Nephron progenitor cell (in vitro differentiated cells): ENCODE measurements at regions not wholly inside any gene's neighbourhood (a gene's known extent, or its start where the extent isn't known, plus 50 kb on each side); places are given as distances from the start of the nearest gene placed in this dataset.

Source experiments
- DNase-seq: peaks from one replicate; pipeline ENCODE4 v3.0.0; 2021
- H3K27ac Mint-ChIP-seq: 2 replicates; pipeline ENCODE4 v1.8.0; 2021; ENCODE audit warnings: mild to moderate bottlenecking, moderate library complexity, mixed read lengths
- H3K27me3 Mint-ChIP-seq: 2 replicates; pipeline ENCODE4 v1.8.0; 2021; ENCODE audit warnings: mild to moderate bottlenecking, low read depth, mixed read lengths; ENCODE audit not compliant: poor library complexity
- H3K36me3 Mint-ChIP-seq: 2 replicates; pipeline ENCODE4 v1.8.0; 2021; ENCODE audit warnings: low read depth, mixed read lengths
- H3K4me1 Mint-ChIP-seq: 2 replicates; pipeline ENCODE4 v1.8.0; 2021; ENCODE audit warnings: mixed read lengths
- H3K4me3 Mint-ChIP-seq: 2 replicates; pipeline ENCODE4 v1.8.0; 2021; ENCODE audit warnings: mild to moderate bottlenecking, moderate library complexity, mixed read lengths
- H3K9me3 Mint-ChIP-seq: 2 replicates; pipeline ENCODE4 v1.8.0; 2021; ENCODE audit warnings: mild to moderate bottlenecking, moderate library complexity, mixed read lengths
- CTCF ChIP-seq: fragments of 200-600 bp; sonication (generic); IDR thresholded peaks from 2 replicates; pipeline ENCODE4 v1.5.0; 2021; ENCODE audit warnings: antibody characterized with exemption

GRCh38 chr4:17134565-17134964, 236.1 kb upstream of the LDB2 start:
- DNase-seq = no peak
- H3K9me3 Mint-ChIP-seq = peaks cover 29% of the 10 kb centered on the region
- no peaks in the 10 kb centered on the region for H3K4me1 Mint-ChIP-seq
- H3K36me3 Mint-ChIP-seq = no peaks in the 10 kb centered on the region
- H3K4me3 Mint-ChIP-seq = no peak overlapping the region
- no peak for TF ChIP-seq CTCF
- H3K27me3 Mint-ChIP-seq = no peaks in the 10 kb centered on the region
- peak overlapping the region; percentile 15 for H3K27ac Mint-ChIP-seq

- no peak for DNase-seq
- Mint-ChIP-seq H3K36me3 (no peaks in the 10 kb centered on the region), H3K27ac (no peak overlapping the region), H3K4me3 (no peak overlapping the region), H3K27me3 (no peaks in the 10 kb centered on the region), H3K9me3 (peaks cover 24% of the 10 kb centered on the region), H3K4me1 (no peaks in the 10 kb centered on the region)
- no peak for TF ChIP-seq CTCF
Measured at GRCh38 chr4:17134100-17134499, 235.7 kb upstream of the LDB2 start.

- TF ChIP-seq CTCF = no peak
- no peak for DNase-seq
- H3K36me3 Mint-ChIP-seq = no peaks in the 10 kb centered on the region
- H3K9me3 Mint-ChIP-seq = peaks cover 5% of the 10 kb centered on the region
- H3K4me1 Mint-ChIP-seq = no peaks in the 10 kb centered on the region
- no peak overlapping the region for H3K27ac Mint-ChIP-seq
- H3K27me3 Mint-ChIP-seq = no peaks in the 10 kb centered on the region
- no peak overlapping the region for H3K4me3 Mint-ChIP-seq
Measured at GRCh38 chr4:17132226-17132625, 233.8 kb upstream of the LDB2 start.

GRCh38 chr4:17128268-17128667, 229.8 kb upstream of the LDB2 start:
- Mint-ChIP-seq H3K4me1 (no peaks in the 10 kb centered on the region), H3K27me3 (no peaks in the 10 kb centered on the region), H3K36me3 (no peaks in the 10 kb centered on the region), H3K27ac (no peak overlapping the region), H3K9me3 (no peaks in the 10 kb centered on the region), H3K4me3 (no peak overlapping the region)
- TF ChIP-seq CTCF = no peak
- no peak for DNase-seq

- DNase-seq = no peak
- Mint-ChIP-seq H3K4me3 (no peak overlapping the region), H3K27me3 (no peaks in the 10 kb centered on the region), H3K4me1 (no peaks in the 10 kb centered on the region), H3K9me3 (no peaks in the 10 kb centered on the region), H3K27ac (no peak overlapping the region), H3K36me3 (no peaks in the 10 kb centered on the region)
- TF ChIP-seq CTCF = no peak
Measured at GRCh38 chr4:17126321-17126966, 228.0 kb upstream of the LDB2 start.

GRCh38 chr4:17124767-17125166, 226.3 kb upstream of the LDB2 start:
- H3K27ac Mint-ChIP-seq = no peak overlapping the region
- peaks cover 9% of the 10 kb centered on the region for H3K9me3 Mint-ChIP-seq
- H3K4me3 Mint-ChIP-seq = no peak overlapping the region
- peak; percentile 16 for TF ChIP-seq CTCF
- no peak for DNase-seq
- no peaks in the 10 kb centered on the region for H3K36me3 Mint-ChIP-seq
- H3K4me1 Mint-ChIP-seq = no peaks in the 10 kb centered on the region
- no peaks in the 10 kb centered on the region for H3K27me3 Mint-ChIP-seq
